ENCODE measurements at regions not wholly inside any gene's neighbourhood (a gene's known extent, or its start where the extent isn't known, plus 50 kb on each side); places are given as distances from the start of the nearest gene placed in this dataset.

GRCh38 chrX:129318375-129318774 lies 204.9 kb downstream of the SMARCA1 start:
- TF ChIP-seq CTCF (IDR thresholded peaks at IDR 0.05) (no peak), EP300 (IDR thresholded peaks at IDR 0.05) (no peak), POLR2A (IDR thresholded peaks at IDR 0.05) (no peak)

Measured in stomach (tissue), 4 donors.